ENCODE measurements at regions not wholly inside any gene's neighbourhood (a gene's known extent, or its start where the extent isn't known, plus 50 kb on each side); places are given as distances from the start of the nearest gene placed in this dataset.
"Not testable (repeated sequence)": the region's sequence is repeated elsewhere in the genome, so short reads cannot be mapped to it uniquely, and the experiment has no call there.

DNA sequence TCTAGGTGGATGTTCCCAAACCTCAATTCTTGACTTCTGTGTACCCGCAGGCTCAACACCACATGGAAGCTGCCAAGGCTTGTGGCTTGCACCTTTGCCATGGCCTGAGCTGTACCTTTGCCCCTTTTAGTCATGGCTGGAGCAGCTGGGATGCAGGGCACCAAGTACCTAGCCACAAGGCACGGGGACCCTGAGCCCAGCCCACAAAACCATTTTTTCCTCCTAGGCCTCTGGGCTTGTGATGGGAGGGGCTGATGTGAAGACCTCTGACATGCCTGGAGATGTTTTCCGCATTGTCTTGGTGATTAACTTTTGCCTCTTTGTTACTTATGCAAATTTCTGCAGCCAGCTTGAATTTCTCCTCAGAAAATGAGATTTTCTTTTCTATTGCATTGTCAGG lies 156.7 kb downstream of the UTRN start:
- TF ChIP-seq SRF (IDR thresholded peaks at IDR 0.05; ENCODE audit: low read depth, low read length); POLR2A (IDR thresholded peaks at IDR 0.05; ENCODE audit: insufficient read depth in 1 of 2, low read depth in 2 of 2, low read length in 2 of 2); ZNF20 (CRISPR knock-in tag; IDR thresholded peaks at IDR 0.05); FOXJ3 (CRISPR knock-in tag; IDR thresholded peaks at IDR 0.05; ENCODE audit: borderline replicate concordance); TAF1 (CRISPR knock-in tag; IDR thresholded peaks at IDR 0.05); RXRA (CRISPR knock-in tag; IDR thresholded peaks at IDR 0.05); RFXANK (CRISPR knock-in tag; IDR thresholded peaks at IDR 0.05); KAT2B (IDR thresholded peaks at IDR 0.05; ENCODE audit: borderline replicate concordance, low read depth, low read length); HIVEP1 (CRISPR knock-in tag; IDR thresholded peaks at IDR 0.05); FOXK1 (CRISPR knock-in tag; IDR thresholded peaks at IDR 0.05; ENCODE audit: borderline replicate concordance, low read depth): not testable (repeated sequence)
- TF ChIP-seq, protein P1, sequence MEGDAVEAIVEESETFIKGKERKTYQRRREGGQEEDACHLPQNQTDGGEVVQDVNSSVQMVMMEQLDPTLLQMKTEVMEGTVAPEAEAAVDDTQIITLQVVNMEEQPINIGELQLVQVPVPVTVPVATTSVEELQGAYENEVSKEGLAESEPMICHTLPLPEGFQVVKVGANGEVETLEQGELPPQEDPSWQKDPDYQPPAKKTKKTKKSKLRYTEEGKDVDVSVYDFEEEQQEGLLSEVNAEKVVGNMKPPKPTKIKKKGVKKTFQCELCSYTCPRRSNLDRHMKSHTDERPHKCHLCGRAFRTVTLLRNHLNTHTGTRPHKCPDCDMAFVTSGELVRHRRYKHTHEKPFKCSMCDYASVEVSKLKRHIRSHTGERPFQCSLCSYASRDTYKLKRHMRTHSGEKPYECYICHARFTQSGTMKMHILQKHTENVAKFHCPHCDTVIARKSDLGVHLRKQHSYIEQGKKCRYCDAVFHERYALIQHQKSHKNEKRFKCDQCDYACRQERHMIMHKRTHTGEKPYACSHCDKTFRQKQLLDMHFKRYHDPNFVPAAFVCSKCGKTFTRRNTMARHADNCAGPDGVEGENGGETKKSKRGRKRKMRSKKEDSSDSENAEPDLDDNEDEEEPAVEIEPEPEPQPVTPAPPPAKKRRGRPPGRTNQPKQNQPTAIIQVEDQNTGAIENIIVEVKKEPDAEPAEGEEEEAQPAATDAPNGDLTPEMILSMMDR (CRISPR knock-in tag; IDR thresholded peaks at IDR 0.05) = not testable (repeated sequence)
- TF ChIP-seq, protein P2, sequence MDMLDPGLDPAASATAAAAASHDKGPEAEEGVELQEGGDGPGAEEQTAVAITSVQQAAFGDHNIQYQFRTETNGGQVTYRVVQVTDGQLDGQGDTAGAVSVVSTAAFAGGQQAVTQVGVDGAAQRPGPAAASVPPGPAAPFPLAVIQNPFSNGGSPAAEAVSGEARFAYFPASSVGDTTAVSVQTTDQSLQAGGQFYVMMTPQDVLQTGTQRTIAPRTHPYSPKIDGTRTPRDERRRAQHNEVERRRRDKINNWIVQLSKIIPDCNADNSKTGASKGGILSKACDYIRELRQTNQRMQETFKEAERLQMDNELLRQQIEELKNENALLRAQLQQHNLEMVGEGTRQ (IDR thresholded peaks at IDR 0.05; ENCODE audit: low read depth, low read length) = not testable (repeated sequence)
- TF ChIP-seq, protein P2 (CRISPR knock-in tag; IDR thresholded peaks at IDR 0.05; ENCODE audit: borderline replicate concordance) = not testable (repeated sequence)
- TF ChIP-seq, protein P3, sequence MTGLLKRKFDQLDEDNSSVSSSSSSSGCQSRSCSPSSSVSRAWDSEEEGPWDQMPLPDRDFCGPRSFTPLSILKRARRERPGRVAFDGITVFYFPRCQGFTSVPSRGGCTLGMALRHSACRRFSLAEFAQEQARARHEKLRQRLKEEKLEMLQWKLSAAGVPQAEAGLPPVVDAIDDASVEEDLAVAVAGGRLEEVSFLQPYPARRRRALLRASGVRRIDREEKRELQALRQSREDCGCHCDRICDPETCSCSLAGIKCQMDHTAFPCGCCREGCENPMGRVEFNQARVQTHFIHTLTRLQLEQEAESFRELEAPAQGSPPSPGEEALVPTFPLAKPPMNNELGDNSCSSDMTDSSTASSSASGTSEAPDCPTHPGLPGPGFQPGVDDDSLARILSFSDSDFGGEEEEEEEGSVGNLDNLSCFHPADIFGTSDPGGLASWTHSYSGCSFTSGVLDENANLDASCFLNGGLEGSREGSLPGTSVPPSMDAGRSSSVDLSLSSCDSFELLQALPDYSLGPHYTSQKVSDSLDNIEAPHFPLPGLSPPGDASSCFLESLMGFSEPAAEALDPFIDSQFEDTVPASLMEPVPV (CRISPR knock-in tag; IDR thresholded peaks at IDR 0.05) = not testable (repeated sequence)
- TF ChIP-seq, protein P4, sequence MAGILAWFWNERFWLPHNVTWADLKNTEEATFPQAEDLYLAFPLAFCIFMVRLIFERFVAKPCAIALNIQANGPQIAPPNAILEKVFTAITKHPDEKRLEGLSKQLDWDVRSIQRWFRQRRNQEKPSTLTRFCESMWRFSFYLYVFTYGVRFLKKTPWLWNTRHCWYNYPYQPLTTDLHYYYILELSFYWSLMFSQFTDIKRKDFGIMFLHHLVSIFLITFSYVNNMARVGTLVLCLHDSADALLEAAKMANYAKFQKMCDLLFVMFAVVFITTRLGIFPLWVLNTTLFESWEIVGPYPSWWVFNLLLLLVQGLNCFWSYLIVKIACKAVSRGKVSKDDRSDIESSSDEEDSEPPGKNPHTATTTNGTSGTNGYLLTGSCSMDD (CRISPR knock-in tag; IDR thresholded peaks at IDR 0.05) = not testable (repeated sequence)

All from HepG2 (cell line).